Astrocyte (in vitro differentiated cells and primary cell): ENCODE measurements at regions not wholly inside any gene's neighbourhood (a gene's known extent, or its start where the extent isn't known, plus 50 kb on each side); places are given as distances from the start of the nearest gene placed in this dataset.

ENCODE experiments used
- DNase-seq: peaks from one replicate; pipeline ENCODE4 v3.0.0-alpha.2; 2010; ENCODE audit warnings: low read depth
- FAIRE-seq: peaks from 2 replicates; lab custom pipeline; 2011; peaks lifted over from hg19 to GRCh38; lab: Jason Lieb, UNC
- H2AFZ ChIP-seq: 2 replicates; pipeline ENCODE4 v1.6.0; 2012; ENCODE audit warnings: low read depth, low read length, inconsistent platforms
- H3K27ac ChIP-seq: 2 replicates; pipeline ENCODE4 v1.5.1; 2011; ENCODE audit warnings: low read depth, low read length, inconsistent platforms
- H3K27me3 ChIP-seq: 2 replicates; pipeline ENCODE4 v1.6.0; 2011; ENCODE audit warnings: low read length, inconsistent platforms; ENCODE audit not compliant: insufficient read depth
- H3K36me3 ChIP-seq: 2 replicates; pipeline ENCODE4 v1.5.1; 2011; ENCODE audit warnings: low read length, inconsistent platforms; ENCODE audit not compliant: insufficient read depth
- H3K4me1 ChIP-seq: 2 replicates; pipeline ENCODE4 v1.5.1; 2011; ENCODE audit warnings: low read length, inconsistent platforms; ENCODE audit not compliant: insufficient read depth
- H3K4me2 ChIP-seq: 2 replicates; pipeline ENCODE4 v1.6.0; 2012; ENCODE audit warnings: low read length, inconsistent platforms
- H3K4me3 ChIP-seq: 2 replicates; pipeline ENCODE4 v1.5.1; 2011; ENCODE audit warnings: low read depth, mild to moderate bottlenecking, low read length, inconsistent platforms; ENCODE audit not compliant: insufficient read depth
- H3K79me2 ChIP-seq: 2 replicates; pipeline ENCODE4 v1.6.0; 2012; ENCODE audit warnings: mild to moderate bottlenecking, low read length, inconsistent platforms; ENCODE audit not compliant: insufficient read depth
- H3K9ac ChIP-seq: 2 replicates; pipeline ENCODE4 v1.6.0; 2012; ENCODE audit warnings: mild to moderate bottlenecking, low read length, inconsistent platforms
- H3K9me3 ChIP-seq: 2 replicates; pipeline ENCODE4 v1.5.1; 2012; ENCODE audit warnings: low read depth, mild to moderate bottlenecking, low read length, inconsistent platforms; ENCODE audit not compliant: insufficient read depth
- H4K20me1 ChIP-seq: 2 replicates; pipeline ENCODE4 v1.6.0; 2012; ENCODE audit warnings: low read length, inconsistent platforms; ENCODE audit not compliant: insufficient read depth
- H3K27ac Mint-ChIP-seq: one replicate; pipeline ENCODE4 v1.8.0; 2021; ENCODE audit warnings: mild to moderate bottlenecking, mixed read lengths; ENCODE audit not compliant: unreplicated experiment
- H3K27me3 Mint-ChIP-seq: one replicate; pipeline ENCODE4 v1.8.0; 2021; ENCODE audit warnings: low read depth, mixed read lengths; ENCODE audit not compliant: unreplicated experiment
- H3K36me3 Mint-ChIP-seq: one replicate; pipeline ENCODE4 v1.8.0; 2021; ENCODE audit warnings: low read depth, mixed read lengths; ENCODE audit not compliant: unreplicated experiment
- H3K4me1 Mint-ChIP-seq: one replicate; pipeline ENCODE4 v1.8.0; 2021; ENCODE audit warnings: low read depth, mixed read lengths; ENCODE audit not compliant: unreplicated experiment
- H3K4me3 Mint-ChIP-seq: one replicate; pipeline ENCODE4 v1.8.0; 2021; ENCODE audit warnings: mild to moderate bottlenecking, moderate library complexity, mixed read lengths; ENCODE audit not compliant: unreplicated experiment
- H3K9me3 Mint-ChIP-seq: one replicate; pipeline ENCODE4 v1.8.0; 2021; ENCODE audit warnings: mild to moderate bottlenecking, mixed read lengths; ENCODE audit not compliant: unreplicated experiment
- CTCF ChIP-seq: IDR thresholded peaks from 2 replicates; pipeline ENCODE4 v1.5.1; 2011; ENCODE audit warnings: low read depth, mild to moderate bottlenecking, inconsistent platforms, low read length, moderate library complexity; ENCODE audit not compliant: insufficient read depth
- EZH2 ChIP-seq: IDR thresholded peaks from 2 replicates; pipeline ENCODE4 v1.6.1; 2012; ENCODE audit warnings: mild to moderate bottlenecking, low read length, inconsistent platforms; ENCODE audit not compliant: insufficient read depth

- Histone ChIP-seq H3K36me3 (no peaks in the 10 kb centered on the region), H3K27me3 (no peaks in the 10 kb centered on the region), H3K4me2 (no peak overlapping the region), H3K4me3 (no peak overlapping the region), H3K4me1 (peaks cover 55% of the 10 kb centered on the region), H3K9ac (no peak overlapping the region), H3K27ac (no peak overlapping the region), H4K20me1 (no peaks in the 10 kb centered on the region), H2AFZ (no peak overlapping the region), H3K79me2 (no peaks in the 10 kb centered on the region), H3K9me3 (peaks cover 2% of the 10 kb centered on the region)
- Mint-ChIP-seq H3K4me1 (peaks cover 47% of the 10 kb centered on the region), H3K27me3 (peaks cover 12% of the 10 kb centered on the region), H3K9me3 (peaks cover 6% of the 10 kb centered on the region), H3K4me3 (no peak overlapping the region), H3K27ac (peak overlapping the region; percentile 36), H3K36me3 (no peaks in the 10 kb centered on the region)
- no peak for TF ChIP-seq EZH2
- TF ChIP-seq CTCF = no peak
- FAIRE-seq = no peak
- DNase-seq = no peak
These were observed 119.5 kb upstream of the TNRC6C start for GRCh38 chr17:77838748-77839697.

- H3K4me1 ChIP-seq = peaks cover 47% of the 10 kb centered on the region
- no peaks in the 10 kb centered on the region for H3K27me3 ChIP-seq
- no peaks in the 10 kb centered on the region for H3K79me2 ChIP-seq
- no peaks in the 10 kb centered on the region for H3K36me3 ChIP-seq
- peaks cover 38% of the 10 kb centered on the region for H3K4me1 Mint-ChIP-seq
- DNase-seq (peak; percentile 62), FAIRE-seq (no peak)
- peak overlapping the region; percentile 31 for H3K27ac ChIP-seq
- peaks cover 2% of the 10 kb centered on the region for H3K9me3 ChIP-seq
- H3K4me2 ChIP-seq = peak overlapping the region; percentile 47
- H3K4me3 ChIP-seq = no peak overlapping the region
- no peak overlapping the region for H3K27ac Mint-ChIP-seq
- no peaks in the 10 kb centered on the region for H4K20me1 ChIP-seq
- no peak for TF ChIP-seq CTCF
- TF ChIP-seq EZH2 = no peak
- H2AFZ ChIP-seq = no peak overlapping the region
- H3K4me3 Mint-ChIP-seq = no peak overlapping the region
- peak overlapping the region; percentile 9 for H3K9ac ChIP-seq
- peaks cover 6% of the 10 kb centered on the region for H3K9me3 Mint-ChIP-seq
- peaks cover 12% of the 10 kb centered on the region for H3K27me3 Mint-ChIP-seq
- no peaks in the 10 kb centered on the region for H3K36me3 Mint-ChIP-seq
These were observed 118.6 kb upstream of the TNRC6C start for GRCh38 chr17:77839698-77840512.
